Ovary (tissue), 3 donors: ENCODE measurements at regions not wholly inside any gene's neighbourhood (a gene's known extent, or its start where the extent isn't known, plus 50 kb on each side); places are given as distances from the start of the nearest gene placed in this dataset.

Experiments used
- EP300 ChIP-seq: sonication (generic); formaldehyde crosslinking; IDR thresholded peaks from one replicate; pipeline ENCODE4 v1.6.1; 2017; ENCODE audit warnings: antibody characterized with exemption
- POLR2A ChIP-seq: fragments of 450-650 bp; IDR thresholded peaks from one replicate; pipeline ENCODE4 v1.6.1; 2017; ENCODE audit warnings: antibody characterized with exemption, mild to moderate bottlenecking, moderate library complexity
- TF ChIP-seq, protein P1 (sequence below), 3 donors: fragments of 450-650 bp in 2 of 3; fragments of 200-600 bp in 1 of 3; IDR thresholded peaks; one replicate each; pipeline versions ENCODE4 v1.5.1 to v1.8.0; 2016 to 2022; ENCODE audit warnings: antibody characterized with exemption in 3 of 3, mild to moderate bottlenecking in 1 of 3
- donor health status: DM: no; HTN: no; CAD: no.

DNA sequence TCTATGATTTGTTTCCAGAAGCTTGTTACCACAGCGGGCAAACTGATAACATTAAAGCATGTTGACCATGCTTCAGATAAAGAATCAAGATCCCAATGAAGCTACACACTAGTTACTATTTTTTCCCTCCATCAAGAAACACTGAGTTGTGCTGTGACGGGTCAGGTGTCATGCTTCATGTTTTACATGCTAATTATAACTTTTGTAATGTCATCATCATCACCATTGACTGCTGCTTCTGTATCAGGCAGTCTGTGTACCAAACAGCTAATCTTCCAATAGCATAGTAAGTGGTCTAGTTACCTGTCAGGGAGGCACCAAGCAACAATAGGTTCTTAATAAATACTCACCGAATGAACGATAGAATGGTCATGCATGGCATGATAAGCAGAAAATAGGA, 388.1 kb downstream of the THBS2 start:
- TF ChIP-seq, protein P1, sequence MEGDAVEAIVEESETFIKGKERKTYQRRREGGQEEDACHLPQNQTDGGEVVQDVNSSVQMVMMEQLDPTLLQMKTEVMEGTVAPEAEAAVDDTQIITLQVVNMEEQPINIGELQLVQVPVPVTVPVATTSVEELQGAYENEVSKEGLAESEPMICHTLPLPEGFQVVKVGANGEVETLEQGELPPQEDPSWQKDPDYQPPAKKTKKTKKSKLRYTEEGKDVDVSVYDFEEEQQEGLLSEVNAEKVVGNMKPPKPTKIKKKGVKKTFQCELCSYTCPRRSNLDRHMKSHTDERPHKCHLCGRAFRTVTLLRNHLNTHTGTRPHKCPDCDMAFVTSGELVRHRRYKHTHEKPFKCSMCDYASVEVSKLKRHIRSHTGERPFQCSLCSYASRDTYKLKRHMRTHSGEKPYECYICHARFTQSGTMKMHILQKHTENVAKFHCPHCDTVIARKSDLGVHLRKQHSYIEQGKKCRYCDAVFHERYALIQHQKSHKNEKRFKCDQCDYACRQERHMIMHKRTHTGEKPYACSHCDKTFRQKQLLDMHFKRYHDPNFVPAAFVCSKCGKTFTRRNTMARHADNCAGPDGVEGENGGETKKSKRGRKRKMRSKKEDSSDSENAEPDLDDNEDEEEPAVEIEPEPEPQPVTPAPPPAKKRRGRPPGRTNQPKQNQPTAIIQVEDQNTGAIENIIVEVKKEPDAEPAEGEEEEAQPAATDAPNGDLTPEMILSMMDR (IDR thresholded peaks at IDR 0.05), result no peak
- TF ChIP-seq POLR2A (no peak), EP300 (no peak)
